Activated CD8-positive, alpha-beta memory T cell treated with anti-CD3 and anti-CD28 coated beads, Interleukin-2, amount 50 U/mL, for 48 hours (primary cell): ENCODE measurements at regions not wholly inside any gene's neighbourhood (a gene's known extent, or its start where the extent isn't known, plus 50 kb on each side); places are given as distances from the start of the nearest gene placed in this dataset.

Source experiments
- DNase-seq: peaks from one replicate; pipeline ENCODE4 v3.0.0-alpha.2; 2020

GRCh38 chr1:221164951-221165838 is 286.0 kb downstream of the HLX start:
- DNase-seq = no peak

GRCh38 chr1:221165839-221166500 is 286.7 kb downstream of the HLX start:
- no peak for DNase-seq

- no peak for DNase-seq
Observed at GRCh38 chr1:221166559-221167318, 287.5 kb downstream of the HLX start.

GRCh38 chr1:221169447-221169889 is 290.2 kb downstream of the HLX start:
- DNase-seq = no peak

GRCh38 chr1:221170171-221170570 is 290.9 kb downstream of the HLX start:
- DNase-seq = no peak

- DNase-seq = no peak
Observed at GRCh38 chr1:221171768-221172167, 292.5 kb downstream of the HLX start.

- no peak for DNase-seq
Observed at GRCh38 chr1:221172841-221173240, 293.6 kb downstream of the HLX start.

- no peak for DNase-seq
Observed at GRCh38 chr1:221174330-221174993, 295.2 kb downstream of the HLX start.

- no peak for DNase-seq
Observed at GRCh38 chr1:221175249-221175648, 296.0 kb downstream of the HLX start.

- no peak for DNase-seq
Observed at GRCh38 chr1:221180704-221181368, 301.6 kb downstream of the HLX start.

GRCh38 chr1:221182791-221183533 is 303.7 kb downstream of the HLX start:
- no peak for DNase-seq

GRCh38 chr1:221184131-221184794 is 305.0 kb downstream of the HLX start:
- no peak for DNase-seq

GRCh38 chr1:221187174-221187573 is 307.9 kb downstream of the HLX start:
- DNase-seq = no peak

- DNase-seq = no peak
Observed at GRCh38 chr1:221188458-221188857, 309.2 kb downstream of the HLX start.

- DNase-seq = no peak
Observed at GRCh38 chr1:221190249-221190648, 311.0 kb downstream of the HLX start.

GRCh38 chr1:221192055-221192454 is 312.8 kb downstream of the HLX start:
- no peak for DNase-seq

GRCh38 chr1:221200464-221200863 is 321.2 kb downstream of the HLX start:
- DNase-seq = no peak

- DNase-seq = no peak
Observed at GRCh38 chr1:221201773-221202172, 322.5 kb downstream of the HLX start.

- DNase-seq = peak; percentile 87
Observed at GRCh38 chr1:221203224-221204054, 324.2 kb downstream of the HLX start.
